ENCODE measurements at regions not wholly inside any gene's neighbourhood (a gene's known extent, or its start where the extent isn't known, plus 50 kb on each side); places are given as distances from the start of the nearest gene placed in this dataset.

DNA sequence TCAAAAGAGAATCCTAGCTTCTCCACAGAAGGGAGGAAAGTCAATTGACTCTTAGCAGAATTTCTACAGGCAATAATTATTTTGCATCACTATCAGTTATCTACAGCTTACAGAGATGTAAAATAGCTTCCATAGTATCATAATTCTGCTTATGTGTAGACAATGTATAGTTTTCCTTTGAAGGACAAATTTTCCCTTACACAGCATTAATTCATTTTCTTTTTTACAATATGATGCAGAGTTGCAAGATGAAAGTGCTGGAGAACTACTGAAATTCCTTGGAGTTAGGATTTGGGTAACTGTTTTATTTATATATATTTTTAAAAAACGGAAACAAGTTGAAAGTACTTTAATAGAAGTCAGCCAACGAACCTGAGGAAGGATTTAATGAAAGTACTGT, 111.0 kb upstream of the CPHXL start:
- no peaks in the 10 kb centered on the region for H3K9me2 ChIP-seq (ENCODE audit: insufficient read depth)
- no peak overlapping the region for H2AFZ ChIP-seq
- H3F3A ChIP-seq (replicated peaks; ENCODE audit: low read depth) = no peaks in the 10 kb centered on the region
- no peak overlapping the region for H3K27ac Mint-ChIP-seq
- no peaks in the 10 kb centered on the region for H3K4me1 Mint-ChIP-seq
- no peak overlapping the region for H3K4me2 ChIP-seq
- ATAC-seq (no peak), DNase-seq (ENCODE audit: low spot score) (no peak)
- no peak overlapping the region for H3K4me3 ChIP-seq
- no peak for TF ChIP-seq EZH2 (IDR thresholded peaks at IDR 0.05; ENCODE audit: low read depth, unreplicated experiment)
- TF ChIP-seq JUNB (IDR thresholded peaks at IDR 0.05; ENCODE audit: unreplicated experiment) = no peak
- TF ChIP-seq, protein P1, sequence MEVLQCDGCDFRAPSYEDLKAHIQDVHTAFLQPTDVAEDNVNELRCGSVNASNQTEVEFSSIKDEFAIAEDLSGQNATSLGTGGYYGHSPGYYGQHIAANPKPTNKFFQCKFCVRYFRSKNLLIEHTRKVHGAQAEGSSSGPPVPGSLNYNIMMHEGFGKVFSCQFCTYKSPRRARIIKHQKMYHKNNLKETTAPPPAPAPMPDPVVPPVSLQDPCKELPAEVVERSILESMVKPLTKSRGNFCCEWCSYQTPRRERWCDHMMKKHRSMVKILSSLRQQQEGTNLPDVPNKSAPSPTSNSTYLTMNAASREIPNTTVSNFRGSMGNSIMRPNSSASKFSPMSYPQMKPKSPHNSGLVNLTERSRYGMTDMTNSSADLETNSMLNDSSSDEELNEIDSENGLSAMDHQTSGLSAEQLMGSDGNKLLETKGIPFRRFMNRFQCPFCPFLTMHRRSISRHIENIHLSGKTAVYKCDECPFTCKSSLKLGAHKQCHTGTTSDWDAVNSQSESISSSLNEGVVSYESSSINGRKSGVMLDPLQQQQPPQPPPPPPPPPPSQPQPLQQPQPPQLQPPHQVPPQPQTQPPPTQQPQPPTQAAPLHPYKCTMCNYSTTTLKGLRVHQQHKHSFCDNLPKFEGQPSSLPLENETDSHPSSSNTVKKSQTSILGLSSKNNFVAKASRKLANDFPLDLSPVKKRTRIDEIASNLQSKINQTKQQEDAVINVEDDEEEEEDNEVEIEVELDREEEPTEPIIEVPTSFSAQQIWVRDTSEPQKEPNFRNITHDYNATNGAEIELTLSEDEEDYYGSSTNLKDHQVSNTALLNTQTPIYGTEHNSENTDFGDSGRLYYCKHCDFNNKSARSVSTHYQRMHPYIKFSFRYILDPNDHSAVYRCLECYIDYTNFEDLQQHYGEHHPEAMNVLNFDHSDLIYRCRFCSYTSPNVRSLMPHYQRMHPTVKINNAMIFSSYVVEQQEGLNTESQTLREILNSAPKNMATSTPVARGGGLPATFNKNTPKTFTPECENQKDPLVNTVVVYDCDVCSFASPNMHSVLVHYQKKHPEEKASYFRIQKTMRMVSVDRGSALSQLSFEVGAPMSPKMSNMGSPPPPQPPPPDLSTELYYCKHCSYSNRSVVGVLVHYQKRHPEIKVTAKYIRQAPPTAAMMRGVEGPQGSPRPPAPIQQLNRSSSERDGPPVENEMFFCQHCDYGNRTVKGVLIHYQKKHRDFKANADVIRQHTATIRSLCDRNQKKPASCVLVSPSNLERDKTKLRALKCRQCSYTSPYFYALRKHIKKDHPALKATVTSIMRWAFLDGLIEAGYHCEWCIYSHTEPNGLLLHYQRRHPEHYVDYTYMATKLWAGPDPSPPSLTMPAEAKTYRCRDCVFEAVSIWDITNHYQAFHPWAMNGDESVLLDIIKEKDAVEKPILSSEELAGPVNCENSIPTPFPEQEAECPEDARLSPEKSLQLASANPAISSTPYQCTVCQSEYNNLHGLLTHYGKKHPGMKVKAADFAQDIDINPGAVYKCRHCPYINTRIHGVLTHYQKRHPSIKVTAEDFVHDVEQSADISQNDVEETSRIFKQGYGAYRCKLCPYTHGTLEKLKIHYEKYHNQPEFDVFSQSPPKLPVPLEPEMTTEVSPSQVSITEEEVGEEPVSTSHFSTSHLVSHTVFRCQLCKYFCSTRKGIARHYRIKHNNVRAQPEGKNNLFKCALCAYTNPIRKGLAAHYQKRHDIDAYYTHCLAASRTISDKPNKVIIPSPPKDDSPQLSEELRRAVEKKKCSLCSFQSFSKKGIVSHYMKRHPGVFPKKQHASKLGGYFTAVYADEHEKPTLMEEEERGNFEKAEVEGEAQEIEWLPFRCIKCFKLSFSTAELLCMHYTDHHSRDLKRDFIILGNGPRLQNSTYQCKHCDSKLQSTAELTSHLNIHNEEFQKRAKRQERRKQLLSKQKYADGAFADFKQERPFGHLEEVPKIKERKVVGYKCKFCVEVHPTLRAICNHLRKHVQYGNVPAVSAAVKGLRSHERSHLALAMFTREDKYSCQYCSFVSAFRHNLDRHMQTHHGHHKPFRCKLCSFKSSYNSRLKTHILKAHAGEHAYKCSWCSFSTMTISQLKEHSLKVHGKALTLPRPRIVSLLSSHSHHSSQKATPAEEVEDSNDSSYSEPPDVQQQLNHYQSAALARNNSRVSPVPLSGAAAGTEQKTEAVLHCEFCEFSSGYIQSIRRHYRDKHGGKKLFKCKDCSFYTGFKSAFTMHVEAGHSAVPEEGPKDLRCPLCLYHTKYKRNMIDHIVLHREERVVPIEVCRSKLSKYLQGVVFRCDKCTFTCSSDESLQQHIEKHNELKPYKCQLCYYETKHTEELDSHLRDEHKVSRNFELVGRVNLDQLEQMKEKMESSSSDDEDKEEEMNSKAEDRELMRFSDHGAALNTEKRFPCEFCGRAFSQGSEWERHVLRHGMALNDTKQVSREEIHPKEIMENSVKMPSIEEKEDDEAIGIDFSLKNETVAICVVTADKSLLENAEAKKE (CRISPR knock-in tag; IDR thresholded peaks at IDR 0.05) = no peak
- TF ChIP-seq, protein P2, sequence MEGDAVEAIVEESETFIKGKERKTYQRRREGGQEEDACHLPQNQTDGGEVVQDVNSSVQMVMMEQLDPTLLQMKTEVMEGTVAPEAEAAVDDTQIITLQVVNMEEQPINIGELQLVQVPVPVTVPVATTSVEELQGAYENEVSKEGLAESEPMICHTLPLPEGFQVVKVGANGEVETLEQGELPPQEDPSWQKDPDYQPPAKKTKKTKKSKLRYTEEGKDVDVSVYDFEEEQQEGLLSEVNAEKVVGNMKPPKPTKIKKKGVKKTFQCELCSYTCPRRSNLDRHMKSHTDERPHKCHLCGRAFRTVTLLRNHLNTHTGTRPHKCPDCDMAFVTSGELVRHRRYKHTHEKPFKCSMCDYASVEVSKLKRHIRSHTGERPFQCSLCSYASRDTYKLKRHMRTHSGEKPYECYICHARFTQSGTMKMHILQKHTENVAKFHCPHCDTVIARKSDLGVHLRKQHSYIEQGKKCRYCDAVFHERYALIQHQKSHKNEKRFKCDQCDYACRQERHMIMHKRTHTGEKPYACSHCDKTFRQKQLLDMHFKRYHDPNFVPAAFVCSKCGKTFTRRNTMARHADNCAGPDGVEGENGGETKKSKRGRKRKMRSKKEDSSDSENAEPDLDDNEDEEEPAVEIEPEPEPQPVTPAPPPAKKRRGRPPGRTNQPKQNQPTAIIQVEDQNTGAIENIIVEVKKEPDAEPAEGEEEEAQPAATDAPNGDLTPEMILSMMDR (conservative IDR thresholded peaks at IDR 0.05; ENCODE audit: low read depth in 2 of 2) = no peak
- no peak for TF ChIP-seq ZNF331 (CRISPR knock-in tag; IDR thresholded peaks at IDR 0.05; ENCODE audit: low read depth)
- TF ChIP-seq, protein P3, sequence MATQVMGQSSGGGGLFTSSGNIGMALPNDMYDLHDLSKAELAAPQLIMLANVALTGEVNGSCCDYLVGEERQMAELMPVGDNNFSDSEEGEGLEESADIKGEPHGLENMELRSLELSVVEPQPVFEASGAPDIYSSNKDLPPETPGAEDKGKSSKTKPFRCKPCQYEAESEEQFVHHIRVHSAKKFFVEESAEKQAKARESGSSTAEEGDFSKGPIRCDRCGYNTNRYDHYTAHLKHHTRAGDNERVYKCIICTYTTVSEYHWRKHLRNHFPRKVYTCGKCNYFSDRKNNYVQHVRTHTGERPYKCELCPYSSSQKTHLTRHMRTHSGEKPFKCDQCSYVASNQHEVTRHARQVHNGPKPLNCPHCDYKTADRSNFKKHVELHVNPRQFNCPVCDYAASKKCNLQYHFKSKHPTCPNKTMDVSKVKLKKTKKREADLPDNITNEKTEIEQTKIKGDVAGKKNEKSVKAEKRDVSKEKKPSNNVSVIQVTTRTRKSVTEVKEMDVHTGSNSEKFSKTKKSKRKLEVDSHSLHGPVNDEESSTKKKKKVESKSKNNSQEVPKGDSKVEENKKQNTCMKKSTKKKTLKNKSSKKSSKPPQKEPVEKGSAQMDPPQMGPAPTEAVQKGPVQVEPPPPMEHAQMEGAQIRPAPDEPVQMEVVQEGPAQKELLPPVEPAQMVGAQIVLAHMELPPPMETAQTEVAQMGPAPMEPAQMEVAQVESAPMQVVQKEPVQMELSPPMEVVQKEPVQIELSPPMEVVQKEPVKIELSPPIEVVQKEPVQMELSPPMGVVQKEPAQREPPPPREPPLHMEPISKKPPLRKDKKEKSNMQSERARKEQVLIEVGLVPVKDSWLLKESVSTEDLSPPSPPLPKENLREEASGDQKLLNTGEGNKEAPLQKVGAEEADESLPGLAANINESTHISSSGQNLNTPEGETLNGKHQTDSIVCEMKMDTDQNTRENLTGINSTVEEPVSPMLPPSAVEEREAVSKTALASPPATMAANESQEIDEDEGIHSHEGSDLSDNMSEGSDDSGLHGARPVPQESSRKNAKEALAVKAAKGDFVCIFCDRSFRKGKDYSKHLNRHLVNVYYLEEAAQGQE (IDR thresholded peaks at IDR 0.05; ENCODE audit: unreplicated experiment) = no peak
- TF ChIP-seq EZH2phosphoT487 (IDR thresholded peaks at IDR 0.05; ENCODE audit: unreplicated experiment) = no peak
- TF ChIP-seq, protein P4, sequence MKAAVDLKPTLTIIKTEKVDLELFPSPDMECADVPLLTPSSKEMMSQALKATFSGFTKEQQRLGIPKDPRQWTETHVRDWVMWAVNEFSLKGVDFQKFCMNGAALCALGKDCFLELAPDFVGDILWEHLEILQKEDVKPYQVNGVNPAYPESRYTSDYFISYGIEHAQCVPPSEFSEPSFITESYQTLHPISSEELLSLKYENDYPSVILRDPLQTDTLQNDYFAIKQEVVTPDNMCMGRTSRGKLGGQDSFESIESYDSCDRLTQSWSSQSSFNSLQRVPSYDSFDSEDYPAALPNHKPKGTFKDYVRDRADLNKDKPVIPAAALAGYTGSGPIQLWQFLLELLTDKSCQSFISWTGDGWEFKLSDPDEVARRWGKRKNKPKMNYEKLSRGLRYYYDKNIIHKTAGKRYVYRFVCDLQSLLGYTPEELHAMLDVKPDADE (IDR thresholded peaks at IDR 0.05) = no peak
- no peak for TF ChIP-seq POLR2AphosphoS5 (IDR thresholded peaks at IDR 0.05; ENCODE audit: low read depth)
- TF ChIP-seq STAT1 (IDR thresholded peaks at IDR 0.05; ENCODE audit: unreplicated experiment) = no peak
- no peak for TF ChIP-seq CREB1 (CRISPR knock-in tag; IDR thresholded peaks at IDR 0.05; ENCODE audit: low read depth)
- no peak for TF ChIP-seq NANOG (IDR thresholded peaks at IDR 0.05; ENCODE audit: borderline replicate concordance)
- H3K9me3 Mint-ChIP-seq = peaks cover 52% of the 10 kb centered on the region
- H3K4me1 ChIP-seq (ENCODE audit: insufficient read depth) = no peaks in the 10 kb centered on the region; the same call in 1 of the 2 replicates
- H3K36me3 ChIP-seq (ENCODE audit: insufficient read depth) = no peaks in the 10 kb centered on the region
- H3K27me3 Mint-ChIP-seq (ENCODE audit: insufficient read depth, low read depth, poor library complexity) = peaks cover 59% of the 10 kb centered on the region
- peaks cover 100% of the 10 kb centered on the region for H3K27me3 ChIP-seq (ENCODE audit: insufficient read depth)
- peaks cover 6% of the 10 kb centered on the region; the same call in 1 of the 3 replicates for H3K36me3 Mint-ChIP-seq (ENCODE audit: low read depth)
- H3K27ac ChIP-seq (ENCODE audit: low read depth) = no peak overlapping the region
- H4K20me1 ChIP-seq (replicated peaks; ENCODE audit: insufficient read depth) = peaks cover 22% of the 10 kb centered on the region
- H3K79me2 ChIP-seq (replicated peaks; ENCODE audit: insufficient read depth) = no peaks in the 10 kb centered on the region
- no peak overlapping the region for H3K4me3 Mint-ChIP-seq

Data from GM23338 (cell line).